HG02973 (cell line): ENCODE measurements at regions not wholly inside any gene's neighbourhood (a gene's known extent, or its start where the extent isn't known, plus 50 kb on each side); places are given as distances from the start of the nearest gene placed in this dataset.
"Not testable (repeated sequence)": the region's sequence is repeated elsewhere in the genome, so short reads cannot be mapped to it uniquely, and the experiment has no call there.

ENCODE experiments used
- ATAC-seq: cut with Tn5 transposase; IDR thresholded peaks from one replicate; pipeline ENCODE4 v1.9.1; 2021; ENCODE audit warnings: moderate library complexity; ENCODE audit not compliant: unreplicated experiment

GRCh38 chr6:167560673-167561569 is 236.0 kb downstream of the TTLL2 start:
- ATAC-seq: no peak

- not testable (repeated sequence) for ATAC-seq
These were observed 238.0 kb downstream of the TTLL2 start for GRCh38 chr6:167562862-167563261.

- no peak for ATAC-seq
These were observed 239.7 kb downstream of the TTLL2 start for GRCh38 chr6:167564416-167565250.

- ATAC-seq: no peak
These were observed 240.5 kb downstream of the TTLL2 start for GRCh38 chr6:167565388-167565787.

GRCh38 chr6:167565884-167566599 is 241.2 kb downstream of the TTLL2 start:
- no peak for ATAC-seq

- no peak for ATAC-seq
These were observed 241.8 kb downstream of the TTLL2 start for GRCh38 chr6:167566711-167567141.

GRCh38 chr6:167567142-167568033 is 242.5 kb downstream of the TTLL2 start:
- ATAC-seq: no peak

GRCh38 chr6:167568407-167569024 is 243.6 kb downstream of the TTLL2 start:
- no peak for ATAC-seq

GRCh38 chr6:167569041-167569805 is 244.3 kb downstream of the TTLL2 start:
- ATAC-seq: no peak

- ATAC-seq: no peak
These were observed 245.0 kb downstream of the TTLL2 start for GRCh38 chr6:167569879-167570278.

- no peak for ATAC-seq
These were observed 245.8 kb downstream of the TTLL2 start for GRCh38 chr6:167570460-167571400.

GRCh38 chr6:167571550-167571949 is 246.7 kb downstream of the TTLL2 start:
- ATAC-seq: no peak

- ATAC-seq: no peak
These were observed 247.2 kb downstream of the TTLL2 start for GRCh38 chr6:167572106-167572505.

- no peak for ATAC-seq
These were observed 248.0 kb downstream of the TTLL2 start for GRCh38 chr6:167572841-167573271.

GRCh38 chr6:167573461-167574215 is 248.8 kb downstream of the TTLL2 start:
- no peak for ATAC-seq

GRCh38 chr6:167574431-167575151 is 249.7 kb downstream of the TTLL2 start:
- ATAC-seq: no peak
